ENCODE measurements at regions not wholly inside any gene's neighbourhood (a gene's known extent, or its start where the extent isn't known, plus 50 kb on each side); places are given as distances from the start of the nearest gene placed in this dataset.

DNA sequence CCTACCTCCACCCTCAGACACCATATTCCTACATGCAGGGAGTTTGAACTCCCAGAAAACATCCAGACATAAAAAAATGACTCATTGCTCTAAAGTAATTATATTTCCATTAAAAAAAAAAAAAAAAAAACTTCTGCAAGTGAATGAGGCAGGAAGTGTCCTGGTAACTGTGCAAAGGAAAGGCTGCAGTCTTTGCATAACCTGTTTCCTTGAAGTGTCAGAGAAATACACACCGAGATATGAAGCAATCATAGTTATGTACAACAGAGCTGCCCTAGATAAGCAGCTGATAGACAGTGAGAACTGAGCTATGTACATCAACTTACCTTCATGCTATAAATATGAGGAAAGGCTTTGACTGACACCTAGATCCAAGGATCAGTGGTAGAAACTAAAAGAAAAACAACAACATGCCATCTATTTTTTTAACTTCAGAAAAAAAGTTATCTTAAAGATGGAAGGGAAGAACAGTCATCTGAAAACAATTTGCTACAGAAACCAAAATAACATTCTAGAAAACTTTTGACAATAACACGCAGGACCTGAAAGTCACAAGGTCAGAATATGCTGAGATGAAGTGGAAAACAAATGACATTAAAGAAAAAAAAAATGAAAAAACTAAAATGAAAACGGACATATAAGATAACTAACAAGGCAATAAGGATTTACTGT lies 263.2 kb downstream of the SEC23A start:
- DNase-seq, result no peak

DNA sequence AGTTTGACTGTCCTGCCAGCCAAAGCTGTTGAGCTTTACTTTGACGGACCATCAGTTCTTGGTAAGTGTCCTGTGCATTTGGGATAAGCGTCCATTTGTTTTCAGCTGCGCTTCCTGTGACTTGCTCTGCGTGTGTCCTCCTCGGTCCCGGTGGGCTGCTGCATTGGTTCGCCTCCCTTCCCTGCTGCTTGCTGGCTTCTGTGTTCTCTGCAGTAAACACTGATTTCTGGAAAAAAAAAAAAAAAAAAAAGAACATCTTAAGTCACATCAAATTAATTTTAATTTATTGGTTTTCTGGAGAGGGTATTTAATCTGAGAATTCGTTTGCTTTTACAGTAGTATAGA lies 264.1 kb downstream of the SEC23A start:
- no peak for DNase-seq

DNA sequence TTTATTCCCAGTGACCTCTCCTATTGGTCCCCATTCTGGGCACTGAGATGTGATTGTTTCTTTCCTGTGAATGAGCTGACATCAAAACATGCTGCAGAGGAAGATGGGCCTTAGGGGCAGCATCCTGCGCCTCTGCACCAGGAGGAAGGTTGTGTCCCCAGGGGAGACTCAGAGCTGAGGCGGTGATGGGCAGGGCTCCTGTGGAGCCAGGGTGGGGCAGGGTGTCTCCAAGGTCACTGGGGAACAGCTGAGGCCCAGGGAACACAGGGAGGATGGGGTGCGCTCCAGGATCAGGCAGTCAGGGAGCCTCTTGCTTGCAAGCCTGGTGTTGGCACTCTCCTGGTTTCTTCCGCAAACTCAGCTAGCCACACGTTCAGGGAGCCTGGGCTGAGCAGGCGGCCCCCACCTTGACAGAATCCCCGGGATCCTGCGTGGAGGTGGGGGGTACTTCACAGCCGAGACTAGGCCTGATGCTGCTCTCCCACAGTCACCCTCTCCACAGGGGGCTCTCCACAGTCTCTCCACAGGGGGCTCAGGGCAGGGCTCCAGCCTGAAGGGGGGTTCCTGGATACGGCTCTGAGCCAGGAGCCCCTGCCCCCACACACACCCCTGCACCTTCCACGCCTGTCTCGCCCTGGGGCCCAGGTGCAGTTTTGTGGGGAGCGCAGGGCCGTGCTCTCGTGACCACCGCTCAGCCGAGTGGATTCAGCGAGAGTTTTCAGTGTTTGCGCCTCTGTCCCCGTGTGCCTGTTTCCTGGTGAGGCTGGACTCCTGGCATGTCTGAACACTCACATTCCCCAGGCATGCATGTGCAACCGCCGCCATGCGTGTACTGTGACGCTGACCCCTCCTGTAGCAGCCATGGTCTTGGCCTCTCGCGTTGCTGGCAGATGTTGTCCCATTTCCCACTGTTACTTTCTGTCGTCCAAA lies 264.7 kb downstream of the SEC23A start:
- DNase-seq, result no peak

DNA sequence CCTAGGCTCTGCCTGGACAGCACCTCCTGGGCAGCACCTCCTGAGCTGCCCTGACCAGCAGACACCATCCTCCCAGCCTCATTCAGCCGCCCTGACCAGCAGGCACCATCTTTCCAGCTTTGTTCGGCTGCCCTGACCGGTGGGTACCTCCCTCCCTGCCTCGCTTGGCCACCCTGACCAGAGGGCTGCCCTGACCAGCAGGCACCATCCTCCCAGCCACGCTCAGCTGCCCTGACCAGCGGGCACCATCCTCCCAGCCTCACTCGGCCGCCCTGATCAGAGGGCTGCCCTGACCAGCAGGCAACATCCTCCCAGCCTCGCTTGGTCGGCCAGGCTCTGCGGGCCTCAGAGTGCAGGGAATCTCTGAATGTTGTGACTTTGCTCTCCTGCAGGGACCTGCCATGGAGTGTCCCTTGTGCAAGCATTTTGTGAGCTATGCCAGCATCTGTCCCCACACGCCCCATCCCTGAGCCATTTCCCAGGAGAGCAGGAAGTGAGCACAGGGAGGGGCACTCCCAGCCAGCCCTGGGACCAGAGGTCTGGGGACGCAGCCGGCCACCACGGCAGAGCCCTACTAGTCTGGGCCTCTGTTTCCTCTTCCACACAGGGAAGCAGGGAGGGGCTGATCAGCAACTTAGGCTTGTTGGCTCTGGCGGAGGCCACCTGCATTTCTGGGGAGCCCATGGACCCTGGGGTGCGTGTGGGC lies 265.5 kb downstream of the SEC23A start:
- no peak for DNase-seq

DNA sequence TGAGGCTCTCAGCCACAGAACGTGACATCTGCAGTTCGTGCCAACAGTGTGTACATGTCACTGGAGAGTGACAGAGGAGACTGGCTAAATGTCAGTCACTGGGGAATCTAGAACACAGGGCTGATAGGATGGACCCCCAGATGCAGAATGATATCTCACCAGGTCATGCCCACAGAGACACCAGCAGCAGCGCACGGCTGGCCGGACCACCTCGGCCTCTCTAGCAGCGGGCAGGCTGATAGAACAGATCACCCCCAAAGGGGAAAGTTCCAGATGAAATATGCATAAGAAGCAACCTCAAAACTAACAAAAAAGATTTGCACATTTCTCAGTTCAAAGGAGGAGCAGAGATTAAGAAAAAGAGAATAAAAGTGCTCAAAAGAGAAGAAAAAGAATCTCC lies 266.5 kb downstream of the SEC23A start:
- no peak for DNase-seq

DNA sequence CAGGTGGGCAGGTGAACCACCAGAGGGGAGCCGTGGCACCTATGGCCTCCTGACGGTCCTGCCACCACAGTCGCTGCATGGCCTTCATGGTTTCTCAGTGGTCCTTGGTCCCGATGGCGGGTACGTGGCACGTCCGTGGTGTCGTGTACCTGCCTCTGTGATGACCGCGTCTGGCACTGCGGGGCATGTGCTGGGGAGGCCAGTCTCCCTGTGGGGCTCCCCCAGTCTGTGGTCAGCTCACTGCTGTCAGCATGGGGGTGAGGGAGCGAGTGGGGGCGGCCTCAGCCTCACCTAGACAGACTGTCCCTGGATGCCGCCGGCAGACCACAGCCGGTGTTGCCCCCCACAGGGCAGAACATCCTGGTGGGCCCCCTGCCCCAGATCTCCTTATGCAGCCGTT lies 267.2 kb downstream of the SEC23A start:
- DNase-seq, result no peak

DNA sequence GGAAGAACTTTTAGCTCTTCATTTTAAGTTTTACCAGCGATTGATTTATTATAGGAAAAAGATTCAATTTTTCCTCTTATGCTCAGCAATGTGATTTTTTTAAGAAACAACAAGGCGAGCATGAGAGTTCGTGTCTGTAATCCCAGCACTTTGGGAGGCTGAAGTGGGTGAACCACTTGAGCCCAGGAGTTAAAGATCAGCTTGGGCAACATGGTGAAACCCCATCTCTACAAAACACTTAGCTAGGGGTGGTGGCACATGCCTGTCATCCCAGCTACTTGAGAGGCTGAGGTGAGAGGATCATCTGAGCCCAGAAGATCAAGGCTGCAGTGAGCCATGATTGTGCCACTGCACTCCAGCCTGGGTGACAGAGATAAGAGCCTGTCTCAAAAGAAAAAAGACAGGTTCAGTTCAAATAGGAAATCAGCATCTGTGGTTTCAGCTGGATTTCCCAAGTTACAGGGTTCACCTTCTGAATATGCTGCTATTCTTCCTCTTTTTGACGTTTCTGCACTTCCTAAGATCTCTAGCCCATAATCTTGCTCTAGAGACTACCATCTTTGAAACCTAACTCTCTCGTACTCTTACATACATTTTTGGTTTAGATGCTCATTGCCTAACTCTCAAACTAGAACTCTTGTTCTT lies 274.7 kb downstream of the SEC23A start:
- no peak for DNase-seq

DNA sequence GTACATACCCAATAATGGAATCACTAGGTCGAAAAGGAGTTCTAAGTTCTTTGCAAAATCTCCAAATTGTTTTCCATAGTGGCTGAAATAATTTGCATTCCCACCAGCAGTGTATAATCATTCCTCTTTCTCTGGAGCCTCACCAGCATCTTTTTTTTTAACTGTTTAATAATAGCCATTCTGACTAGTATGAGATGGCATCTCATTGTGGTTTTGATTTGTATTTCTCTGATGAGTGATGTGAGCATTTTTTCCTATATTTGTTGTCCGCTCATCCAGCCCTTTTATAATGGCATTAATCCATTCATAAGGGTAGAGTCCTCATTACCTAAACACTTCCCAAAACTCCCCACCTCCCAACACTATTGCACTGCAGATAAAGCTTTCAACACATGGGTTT lies 278.3 kb downstream of the SEC23A start:
- no peak for DNase-seq

DNA sequence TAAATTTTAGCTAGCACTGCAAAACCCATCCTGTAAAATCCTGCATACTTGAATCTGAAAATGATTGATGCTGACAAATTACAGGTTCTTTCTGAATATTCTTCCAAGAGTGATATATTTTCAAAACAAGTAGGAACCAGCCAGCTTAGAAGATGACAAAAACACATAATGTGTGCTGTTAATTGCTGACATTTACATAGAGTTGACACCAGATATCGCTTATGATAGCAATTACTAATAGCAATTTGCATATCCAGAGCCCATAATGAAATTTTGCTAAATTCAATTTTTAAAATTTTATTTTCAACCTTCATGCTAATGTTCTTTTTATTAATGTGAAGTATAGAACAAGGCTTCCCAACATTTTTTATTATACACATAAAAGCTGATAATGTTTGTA lies 284.5 kb downstream of the SEC23A start:
- no peak for DNase-seq

DNA sequence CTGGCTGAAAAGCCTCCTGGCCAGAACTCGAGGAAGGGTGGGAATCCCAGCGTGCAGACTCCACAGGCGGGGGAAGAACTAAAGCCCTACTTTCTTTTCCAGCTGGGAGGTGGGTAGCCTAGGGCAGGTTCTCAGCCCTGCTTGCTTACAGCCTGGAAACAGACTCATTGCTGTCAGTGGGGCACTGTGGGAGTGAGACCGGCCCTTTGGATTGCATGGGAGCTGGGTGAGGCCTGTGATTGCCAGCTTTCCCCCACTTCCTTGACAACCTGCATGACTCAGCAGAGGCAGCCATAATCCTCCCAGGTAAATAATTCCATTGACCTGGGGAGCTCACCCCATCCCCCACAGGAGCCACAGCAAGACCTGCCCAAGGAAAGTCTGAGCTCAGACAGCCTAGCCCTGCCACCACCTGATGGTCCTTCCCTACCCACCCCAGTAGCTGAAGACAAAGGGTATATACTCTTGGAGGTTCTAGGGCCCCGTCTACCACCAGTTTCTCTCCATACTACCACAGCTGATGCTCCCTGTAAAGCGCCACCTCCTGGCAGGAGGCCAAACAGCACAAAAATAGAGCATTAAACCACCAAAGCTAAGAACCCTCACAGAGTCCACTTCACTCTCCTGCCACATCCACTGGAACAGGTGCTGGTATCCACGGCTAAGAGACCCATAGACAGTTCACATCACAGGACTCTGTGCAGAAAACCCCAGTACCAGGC lies 294.1 kb downstream of the SEC23A start:
- no peak for DNase-seq

DNA sequence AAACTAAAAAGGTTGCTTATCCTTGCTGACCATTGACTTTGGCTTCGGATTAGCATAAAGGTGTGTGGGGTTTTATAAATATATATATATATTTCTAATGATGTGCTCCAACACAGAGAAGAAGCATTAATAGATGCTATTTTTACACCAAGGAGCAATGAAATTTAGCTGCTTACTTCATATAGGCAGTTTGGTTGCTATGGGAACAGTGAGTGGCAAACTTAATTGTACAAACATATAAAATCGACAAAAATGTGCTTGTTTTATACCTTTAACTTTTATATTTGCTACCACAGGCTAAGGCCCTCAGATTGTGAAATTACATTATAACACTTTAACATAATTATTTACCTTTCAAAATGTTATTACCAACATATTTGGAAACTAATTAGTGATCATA lies 303.4 kb downstream of the SEC23A start:
- no peak for DNase-seq

DNA sequence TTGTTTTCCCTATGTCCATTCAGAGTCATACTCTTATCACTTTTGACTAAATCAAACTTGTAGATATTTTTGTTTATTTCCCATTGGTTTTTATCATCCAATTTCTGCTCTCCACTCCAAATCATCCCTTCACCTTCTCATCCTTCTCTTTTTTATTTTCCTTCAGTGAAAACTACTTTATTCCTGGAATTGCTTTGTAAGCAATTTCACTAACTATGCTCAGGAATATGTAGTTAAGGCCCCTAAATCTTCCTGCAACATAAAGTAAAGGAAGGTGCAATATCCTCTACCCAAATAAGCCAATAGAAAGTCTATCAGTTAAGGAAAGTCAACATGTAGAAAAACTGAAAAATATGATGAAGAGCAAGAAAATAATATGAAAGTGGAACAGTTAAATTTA lies 308.4 kb downstream of the SEC23A start:
- DNase-seq, result no peak

DNA sequence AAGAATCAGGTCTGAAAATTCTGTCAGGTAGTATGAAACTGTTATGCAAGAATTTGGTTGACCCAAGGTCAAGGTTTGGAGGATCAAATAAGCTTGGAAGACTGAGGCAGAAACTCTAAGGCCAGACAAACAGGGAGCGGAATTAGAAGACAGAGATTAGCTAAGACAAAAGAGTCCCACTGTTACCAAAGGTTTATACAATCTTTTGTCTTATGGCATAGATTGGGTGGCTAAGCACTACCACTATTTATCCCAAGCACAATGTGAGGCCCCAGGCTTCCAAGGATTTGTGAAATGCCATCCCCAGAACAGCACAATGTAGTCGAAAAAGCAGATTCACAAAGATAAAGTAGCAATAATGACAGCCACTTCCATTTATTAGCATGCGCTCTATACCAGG lies 311.2 kb downstream of the SEC23A start:
- no peak for DNase-seq

DNA sequence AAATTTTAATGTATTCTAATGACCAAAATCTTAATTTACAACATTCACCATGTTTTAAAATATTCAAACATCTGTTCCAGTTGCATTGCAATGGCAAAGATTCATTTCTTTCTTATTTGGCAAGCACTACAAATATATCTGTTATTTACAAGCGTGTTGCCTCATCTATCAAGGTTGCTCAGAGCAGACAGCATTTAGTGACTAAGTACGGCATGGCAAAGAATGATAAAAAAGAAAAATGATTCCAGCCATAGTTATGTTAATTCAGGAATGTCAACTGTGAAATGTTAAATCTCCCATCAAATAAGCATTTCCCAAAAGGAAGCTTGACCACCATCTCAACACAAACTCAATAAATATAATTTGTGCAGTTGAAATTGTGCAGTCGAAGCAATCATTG lies 312.1 kb downstream of the SEC23A start:
- DNase-seq, result no peak

DNA sequence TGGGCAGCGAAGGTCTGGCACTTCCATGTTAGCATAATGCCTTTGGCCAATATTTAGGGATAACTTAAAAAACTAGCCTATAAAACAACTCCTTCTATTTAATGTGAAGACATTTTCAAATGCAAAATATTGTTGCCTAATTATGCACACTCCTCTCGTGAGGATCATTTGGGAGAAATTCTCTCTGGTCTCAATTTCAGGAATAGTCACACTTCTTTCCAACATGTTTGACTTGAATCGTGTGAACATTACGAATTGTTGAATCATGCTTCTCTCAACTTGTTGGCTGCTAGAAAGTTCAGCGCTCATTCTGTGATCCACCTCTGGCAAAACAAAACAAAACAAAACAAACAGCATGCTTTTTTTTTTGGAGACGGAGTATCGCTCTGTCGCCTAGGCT lies 313.2 kb downstream of the SEC23A start:
- DNase-seq, result no peak

DNA sequence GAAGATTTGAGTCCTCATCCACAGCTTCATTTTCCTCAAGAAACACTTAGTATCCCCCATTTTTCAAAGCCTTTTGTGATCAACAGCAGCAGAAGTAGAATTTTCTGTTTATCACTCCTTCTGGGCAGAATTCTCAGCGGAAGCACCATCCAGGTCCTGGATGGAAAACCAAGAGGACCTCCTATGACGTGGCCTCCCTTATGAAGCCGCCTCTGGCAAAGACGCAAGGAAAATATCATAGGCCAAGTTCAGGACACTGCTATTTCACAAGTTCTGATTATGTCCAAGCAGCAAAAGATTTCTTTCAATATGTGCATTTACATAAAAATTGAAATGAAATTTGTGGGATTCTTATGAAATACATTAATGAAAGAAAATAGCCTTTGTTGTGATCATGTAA lies 315.0 kb downstream of the SEC23A start:
- no peak for DNase-seq

DNA sequence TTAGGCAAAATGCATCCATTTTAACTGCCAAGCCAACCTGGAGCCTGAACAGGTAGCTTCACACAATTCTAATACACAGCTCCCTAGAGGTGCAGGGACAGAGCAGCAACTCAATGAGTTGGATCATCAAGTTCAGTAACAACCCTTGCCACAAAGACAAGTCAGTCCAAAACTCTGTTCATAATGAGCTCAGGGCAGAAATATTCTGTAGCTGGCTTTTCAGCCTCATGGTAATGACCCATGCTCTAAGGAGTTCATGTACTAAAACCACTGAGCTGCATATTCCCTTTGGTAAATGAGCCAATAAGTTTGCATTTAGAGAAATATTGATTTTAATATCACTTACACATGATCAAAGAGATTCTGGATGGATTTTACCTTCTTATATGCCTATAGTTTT lies 316.1 kb downstream of the SEC23A start:
- no peak for DNase-seq

DNA sequence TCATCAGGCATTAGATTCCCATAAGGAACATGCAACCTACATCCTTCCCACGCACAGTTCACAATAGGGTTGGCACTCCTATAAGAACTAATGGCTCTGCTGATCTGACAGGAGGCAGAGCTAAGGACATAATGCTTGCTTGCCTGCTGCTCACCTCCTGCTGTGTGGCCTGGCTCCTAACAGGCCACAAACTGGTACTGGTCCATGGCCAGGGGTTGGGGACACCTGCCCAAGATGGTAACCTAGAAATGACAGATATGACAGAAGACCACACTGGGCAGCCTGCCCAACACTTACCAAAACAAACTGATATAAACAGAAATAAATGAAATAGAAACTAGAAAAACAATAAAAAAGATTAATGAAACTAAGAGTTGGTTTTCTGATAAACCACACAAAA lies 325.6 kb downstream of the SEC23A start:
- DNase-seq, result no peak

DNA sequence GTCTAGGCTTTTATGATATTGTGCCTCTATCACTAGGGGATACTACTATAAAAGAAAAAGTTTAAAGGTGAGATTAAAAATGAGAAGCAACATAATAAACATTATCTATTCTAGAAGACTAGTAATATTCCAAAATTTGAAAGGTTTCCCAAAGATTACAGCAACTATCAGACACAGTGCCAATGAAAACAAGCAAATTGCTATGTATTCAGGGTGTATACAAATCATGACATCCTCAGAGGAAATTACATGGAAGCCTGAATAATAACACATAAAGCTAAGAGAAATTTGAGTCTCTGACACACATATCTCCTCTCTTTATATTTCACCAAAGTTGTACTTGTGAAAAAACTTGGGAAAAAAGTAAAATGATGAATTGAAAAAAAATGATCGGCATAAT lies 327.0 kb downstream of the SEC23A start:
- no peak for DNase-seq

DNA sequence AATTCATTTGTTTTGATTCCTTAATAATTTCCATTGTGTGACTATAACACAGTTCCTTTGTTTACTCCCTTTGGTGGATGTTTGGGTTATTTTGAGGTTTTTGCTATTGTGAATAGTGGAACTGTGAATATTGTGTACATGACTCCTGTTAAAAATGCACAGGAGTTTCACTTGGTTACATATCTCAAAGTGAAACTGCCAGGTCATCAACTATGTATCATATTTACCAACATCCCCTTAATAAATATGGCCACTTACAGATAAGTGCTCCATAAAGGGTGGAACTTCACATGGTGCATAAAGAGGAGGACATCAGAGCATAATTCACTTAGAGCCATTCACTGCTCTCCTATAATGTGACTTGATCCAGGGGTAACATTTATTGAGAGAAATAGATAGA lies 328.9 kb downstream of the SEC23A start:
- no peak for DNase-seq

DNA sequence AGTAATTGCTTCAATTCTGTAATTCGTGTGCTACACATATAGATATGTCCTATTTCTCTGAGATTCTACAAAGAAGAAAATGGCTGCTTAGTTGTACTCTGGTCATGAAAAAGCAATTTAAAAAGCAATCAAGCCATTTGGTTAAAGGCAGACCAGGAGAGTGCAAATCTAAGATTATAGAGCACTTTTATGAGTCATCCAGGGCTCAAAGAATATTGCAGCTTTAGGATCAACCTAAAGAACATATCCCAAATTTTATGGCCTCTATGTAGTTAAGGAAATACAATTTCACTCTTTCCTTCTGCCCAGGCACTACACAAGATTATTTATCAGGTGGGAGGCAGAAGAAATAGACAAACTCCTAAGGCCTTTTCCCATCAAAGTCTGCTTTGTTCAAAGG lies 332.8 kb downstream of the SEC23A start:
- no peak for DNase-seq

DNA sequence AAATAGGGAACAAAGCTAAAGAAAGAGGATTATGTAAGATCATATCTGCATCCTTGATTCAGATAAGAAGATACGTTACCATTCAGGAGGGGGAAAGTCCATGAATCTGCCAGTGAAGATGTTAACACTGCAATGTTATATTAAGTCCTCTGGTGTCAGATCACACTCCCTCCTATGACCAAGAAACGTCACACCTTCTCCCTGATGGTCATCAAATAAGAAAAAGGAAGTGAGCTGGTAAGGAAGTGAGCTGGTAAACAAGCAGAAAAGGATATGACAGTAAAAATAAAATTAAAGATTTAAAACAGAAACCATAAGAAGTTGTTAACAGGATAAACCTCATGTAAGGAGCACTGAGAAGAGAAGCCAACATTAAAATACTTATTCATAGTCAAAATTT lies 340.2 kb downstream of the SEC23A start:
- no peak for DNase-seq

DNA sequence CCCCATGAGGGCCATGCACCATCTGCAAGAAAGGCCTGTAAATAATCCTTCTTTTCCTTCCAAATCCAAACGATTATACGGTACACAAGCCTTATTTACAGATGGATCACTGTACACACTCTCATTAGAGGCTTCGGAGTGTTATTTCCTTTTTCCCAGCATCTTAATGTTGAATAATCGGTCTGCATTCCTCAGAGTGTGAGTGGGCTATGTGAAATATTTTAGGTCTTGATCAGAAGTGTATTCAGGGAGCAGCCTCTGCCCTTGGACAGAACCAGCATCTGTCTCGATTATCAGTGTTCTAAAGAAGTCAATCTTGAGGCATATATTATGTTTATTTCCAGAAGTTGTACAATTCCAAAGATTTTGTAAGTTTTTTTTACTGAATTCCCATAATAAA lies 340.6 kb downstream of the SEC23A start:
- DNase-seq, result no peak
